ENCODE measurements at regions not wholly inside any gene's neighbourhood (a gene's known extent, or its start where the extent isn't known, plus 50 kb on each side); places are given as distances from the start of the nearest gene placed in this dataset.

DNA sequence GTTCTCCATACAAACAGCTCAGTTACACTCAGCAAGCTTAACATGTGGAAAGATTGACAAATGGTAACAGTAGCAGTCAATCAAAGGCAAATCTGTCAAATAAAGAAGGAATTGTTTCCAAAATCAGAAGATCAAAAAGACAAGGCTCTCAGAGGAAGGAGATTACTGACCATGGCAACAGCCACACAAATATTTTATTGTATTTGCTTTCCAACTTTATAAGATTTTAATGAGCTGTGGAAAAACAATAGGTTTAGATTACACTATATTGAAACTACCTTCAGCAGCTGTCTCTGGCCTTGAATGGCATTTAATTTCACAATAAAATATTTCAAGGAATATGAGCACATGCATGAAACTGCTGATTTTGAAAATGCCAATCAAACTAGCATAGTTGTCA is 1143.9 kb upstream of the GJE1 start:
- TF ChIP-seq, protein P1, sequence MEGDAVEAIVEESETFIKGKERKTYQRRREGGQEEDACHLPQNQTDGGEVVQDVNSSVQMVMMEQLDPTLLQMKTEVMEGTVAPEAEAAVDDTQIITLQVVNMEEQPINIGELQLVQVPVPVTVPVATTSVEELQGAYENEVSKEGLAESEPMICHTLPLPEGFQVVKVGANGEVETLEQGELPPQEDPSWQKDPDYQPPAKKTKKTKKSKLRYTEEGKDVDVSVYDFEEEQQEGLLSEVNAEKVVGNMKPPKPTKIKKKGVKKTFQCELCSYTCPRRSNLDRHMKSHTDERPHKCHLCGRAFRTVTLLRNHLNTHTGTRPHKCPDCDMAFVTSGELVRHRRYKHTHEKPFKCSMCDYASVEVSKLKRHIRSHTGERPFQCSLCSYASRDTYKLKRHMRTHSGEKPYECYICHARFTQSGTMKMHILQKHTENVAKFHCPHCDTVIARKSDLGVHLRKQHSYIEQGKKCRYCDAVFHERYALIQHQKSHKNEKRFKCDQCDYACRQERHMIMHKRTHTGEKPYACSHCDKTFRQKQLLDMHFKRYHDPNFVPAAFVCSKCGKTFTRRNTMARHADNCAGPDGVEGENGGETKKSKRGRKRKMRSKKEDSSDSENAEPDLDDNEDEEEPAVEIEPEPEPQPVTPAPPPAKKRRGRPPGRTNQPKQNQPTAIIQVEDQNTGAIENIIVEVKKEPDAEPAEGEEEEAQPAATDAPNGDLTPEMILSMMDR (IDR thresholded peaks at IDR 0.05; ENCODE audit: poor library complexity, severe bottlenecking), result no peak
- TF ChIP-seq POLR2AphosphoS5 (IDR thresholded peaks at IDR 0.05) (peak; percentile 68), EP300 (conservative IDR thresholded peaks at IDR 0.05; ENCODE audit: poor library complexity, severe bottlenecking) (peak; percentile 93)

All from neural cell (in vitro differentiated cells).